ENCODE measurements at regions not wholly inside any gene's neighbourhood (a gene's known extent, or its start where the extent isn't known, plus 50 kb on each side); places are given as distances from the start of the nearest gene placed in this dataset.
"Not testable (repeated sequence)": the region's sequence is repeated elsewhere in the genome, so short reads cannot be mapped to it uniquely, and the experiment has no call there.

DNA sequence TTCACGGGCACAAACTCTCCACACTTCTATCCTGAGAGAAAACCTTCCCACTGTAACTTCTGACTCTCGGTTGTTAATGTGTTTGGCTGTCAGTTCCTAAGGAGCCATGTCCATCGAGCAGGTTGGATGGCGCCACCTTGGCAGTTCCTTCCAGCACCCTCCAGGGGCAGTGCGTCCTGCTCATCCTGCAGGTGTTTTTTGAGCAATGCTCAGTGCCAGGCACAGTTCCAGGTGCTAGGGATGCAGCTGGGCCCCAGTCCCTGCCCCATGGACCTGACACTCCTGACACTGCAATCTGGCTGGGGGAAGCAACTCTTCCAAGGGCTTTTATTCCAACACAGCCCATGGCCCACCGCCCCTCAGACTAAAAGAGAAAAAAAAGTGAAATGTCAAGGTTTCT lies 376.4 kb downstream of the PREX1 start:
- ChIA-PET POLR2A (ENCODE audit: partially characterized antibody) (no interaction called here), CTCF (ENCODE audit: partially characterized antibody) (no interaction called here)
- DNase-seq: no peak
- Mint-ChIP-seq H3K27me3 (peaks cover 5 to 21% of the 10 kb centered on the region in 2 donors), H3K27ac (no peak overlapping the region), H3K4me3 (no peak overlapping the region), H3K4me1 (peaks cover 0 to 1% (median 0%) of the 10 kb centered on the region in 4 donors), H3K36me3 (no peaks in the 10 kb centered on the region), H3K9me3 (peaks cover 0 to 3% (median 0%) of the 10 kb centered on the region in 8 donors)
- H3K9me3 ChIP-seq (ENCODE audit: control insufficient read depth in 1 of 2, low read length in 2 of 2): no peaks in the 10 kb centered on the region
- no peak overlapping the region for H3K27ac ChIP-seq (ENCODE audit: low read depth, low read length)
- H3K4me3 ChIP-seq (ENCODE audit: low read length in 2 of 2): no peak overlapping the region
- H3K27me3 ChIP-seq (ENCODE audit: insufficient read depth, low read length): no peaks in the 10 kb centered on the region
- H3K36me3 ChIP-seq (ENCODE audit: insufficient read depth, low read length): no peaks in the 10 kb centered on the region
- intact Hi-C loops (cut with micrococcal nuclease): no loop called here
- H3K4me1 ChIP-seq (ENCODE audit: insufficient read depth, low read length): no peaks in the 10 kb centered on the region

DNA sequence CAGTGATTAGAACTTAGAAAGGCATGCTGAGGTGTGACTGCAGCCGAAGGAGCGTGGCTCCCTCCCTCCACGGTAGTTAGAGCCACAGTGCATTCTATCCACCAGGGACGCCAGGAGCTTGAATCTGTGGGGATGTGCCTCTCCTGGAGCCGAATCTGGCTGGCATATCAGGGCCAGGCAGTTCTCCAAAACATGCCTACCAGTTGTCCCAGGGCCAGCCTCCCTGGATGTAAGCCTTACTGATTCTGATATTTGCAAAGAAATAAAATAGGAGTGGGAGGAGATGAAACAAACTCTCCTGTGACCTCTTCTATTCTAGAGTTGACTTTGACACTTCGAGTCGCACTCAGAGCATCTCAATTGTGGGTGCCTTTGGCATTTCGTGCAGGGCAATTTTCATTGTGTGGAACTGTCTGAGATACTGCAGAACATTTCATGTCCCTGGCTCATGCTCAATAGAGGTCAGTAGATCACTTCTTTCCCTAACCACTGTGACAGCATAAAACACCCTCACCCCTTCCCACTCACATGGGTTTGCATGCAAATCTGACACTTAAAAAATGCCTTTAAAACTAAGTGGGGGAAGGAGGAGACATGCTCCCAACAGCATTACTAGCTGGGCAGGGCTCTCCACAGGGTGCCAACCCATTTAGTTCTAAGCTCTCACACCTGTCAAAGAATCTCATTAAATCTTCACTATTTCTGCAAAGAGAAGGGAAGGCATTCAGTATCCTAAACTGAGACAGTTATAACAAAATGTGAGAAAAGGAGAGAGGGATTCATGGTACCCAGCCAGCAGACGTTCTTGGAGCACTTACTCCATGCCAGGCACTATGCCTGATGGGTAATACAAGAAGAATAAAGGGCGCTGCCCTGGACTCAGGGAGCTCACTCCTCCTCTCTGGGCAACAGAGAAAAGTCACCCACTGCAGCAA lies 378.9 kb downstream of the PREX1 start:
- H3K4me1 ChIP-seq (ENCODE audit: insufficient read depth, low read length): no peaks in the 10 kb centered on the region
- peaks cover 6 to 16% of the 10 kb centered on the region in 2 donors for H3K27me3 Mint-ChIP-seq
- no peak for DNase-seq
- H3K9me3 ChIP-seq (ENCODE audit: control insufficient read depth in 1 of 2, low read length in 2 of 2): peaks cover 0 to 4% of the 10 kb centered on the region in 2 donors
- H3K27ac ChIP-seq (ENCODE audit: low read depth, low read length): no peak overlapping the region
- ChIA-PET POLR2A (ENCODE audit: partially characterized antibody) (no interaction called here), CTCF (ENCODE audit: partially characterized antibody) (no interaction called here)
- H3K27ac Mint-ChIP-seq: no peak overlapping the region
- H3K27me3 ChIP-seq (ENCODE audit: insufficient read depth, low read length): no peaks in the 10 kb centered on the region
- no peaks in the 10 kb centered on the region for H3K36me3 ChIP-seq (ENCODE audit: insufficient read depth, low read length)
- no peak overlapping the region for H3K4me3 ChIP-seq (ENCODE audit: low read length in 2 of 2)
- H3K36me3 Mint-ChIP-seq: peaks cover 0 to 3% of the 10 kb centered on the region in 2 donors
- H3K9me3 Mint-ChIP-seq: peaks cover 3 to 16% (median 11%) of the 10 kb centered on the region in 8 donors
- intact Hi-C loops (cut with micrococcal nuclease): no loop called here
- H3K4me1 Mint-ChIP-seq: peaks cover 0 to 1% (median 0%) of the 10 kb centered on the region in 4 donors
- H3K4me3 Mint-ChIP-seq: no peak overlapping the region

DNA sequence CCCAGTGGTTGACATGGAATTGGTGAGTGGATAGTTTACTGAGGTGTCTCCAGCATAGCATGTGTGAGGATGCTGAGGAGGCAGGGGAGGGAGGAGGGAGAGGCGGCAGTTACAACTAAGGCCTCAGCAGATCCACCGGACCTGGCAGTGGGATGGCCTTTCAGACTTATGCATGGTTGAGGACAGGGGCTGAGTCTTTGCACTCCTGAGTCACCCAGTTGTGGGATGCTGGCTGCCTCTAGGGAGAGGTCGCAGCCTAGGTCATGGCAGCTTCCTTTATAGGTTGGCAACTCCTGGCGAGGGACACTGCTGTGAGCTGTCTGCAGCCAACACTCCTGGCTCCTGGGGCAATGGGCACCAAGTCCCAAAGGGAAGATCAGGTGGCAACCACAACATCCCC lies 380.3 kb downstream of the PREX1 start:
- Mint-ChIP-seq H3K9me3 (peaks cover 4 to 27% (median 18%) of the 10 kb centered on the region in 8 donors), H3K4me3 (no peak overlapping the region), H3K36me3 (peaks cover 0 to 3% of the 10 kb centered on the region in 2 donors), H3K4me1 (peaks cover 0 to 1% (median 0%) of the 10 kb centered on the region in 4 donors), H3K27ac (no peak overlapping the region), H3K27me3 (peaks cover 5 to 12% of the 10 kb centered on the region in 2 donors)
- Histone ChIP-seq H3K4me1 (ENCODE audit: insufficient read depth, low read length) (no peaks in the 10 kb centered on the region), H3K4me3 (ENCODE audit: low read length in 2 of 2) (no peak overlapping the region), H3K36me3 (ENCODE audit: insufficient read depth, low read length) (no peaks in the 10 kb centered on the region), H3K9me3 (ENCODE audit: control insufficient read depth in 1 of 2, low read length in 2 of 2) (peaks cover 0 to 4% of the 10 kb centered on the region in 2 donors), H3K27ac (ENCODE audit: low read depth, low read length) (no peak overlapping the region), H3K27me3 (ENCODE audit: insufficient read depth, low read length) (no peaks in the 10 kb centered on the region)
- ChIA-PET CTCF (ENCODE audit: partially characterized antibody) (no interaction called here), POLR2A (ENCODE audit: partially characterized antibody) (no interaction called here)
- intact Hi-C loops (cut with micrococcal nuclease): no loop called here
- DNase-seq: no peak

DNA sequence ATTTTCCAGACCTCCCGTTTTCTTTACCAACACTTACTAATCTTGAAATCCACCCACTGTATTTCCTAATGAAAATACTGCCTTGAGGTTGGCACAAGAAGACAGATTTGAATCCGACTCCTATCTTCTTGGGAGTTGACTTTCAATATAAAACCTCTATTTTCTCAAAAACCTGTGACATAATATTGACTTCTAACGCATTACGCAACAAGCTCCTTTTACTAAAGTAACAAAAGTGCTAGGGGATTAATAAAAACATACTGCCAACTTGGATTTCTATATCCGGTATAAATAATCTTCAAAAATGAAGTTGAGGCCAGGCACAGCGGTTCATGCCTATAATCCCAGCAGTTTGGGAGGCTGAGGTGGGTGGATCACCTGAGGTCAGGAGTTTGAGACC lies 382.0 kb downstream of the PREX1 start:
- peaks cover 4 to 30% (median 18%) of the 10 kb centered on the region in 8 donors for H3K9me3 Mint-ChIP-seq
- Histone ChIP-seq H3K9me3 (ENCODE audit: control insufficient read depth in 1 of 2, low read length in 2 of 2) (peaks cover 0 to 4% of the 10 kb centered on the region in 2 donors), H3K36me3 (ENCODE audit: insufficient read depth, low read length) (no peaks in the 10 kb centered on the region), H3K4me1 (ENCODE audit: insufficient read depth, low read length) (no peaks in the 10 kb centered on the region), H3K27ac (ENCODE audit: low read depth, low read length) (no peak overlapping the region), H3K27me3 (ENCODE audit: insufficient read depth, low read length) (no peaks in the 10 kb centered on the region), H3K4me3 (ENCODE audit: low read length in 2 of 2) (no peak overlapping the region)
- H3K27ac Mint-ChIP-seq: no peak overlapping the region
- H3K27me3 Mint-ChIP-seq: peaks cover 14 to 15% of the 10 kb centered on the region in 2 donors
- intact Hi-C loops (cut with micrococcal nuclease): no loop called here
- peaks cover 0 to 3% of the 10 kb centered on the region in 2 donors for H3K36me3 Mint-ChIP-seq
- CTCF ChIA-PET (ENCODE audit: partially characterized antibody): no interaction called here
- no peak for DNase-seq
- H3K4me1 Mint-ChIP-seq: peaks cover 0 to 1% (median 0%) of the 10 kb centered on the region in 4 donors
- H3K4me3 Mint-ChIP-seq: no peak overlapping the region
- POLR2A ChIA-PET (ENCODE audit: partially characterized antibody): no interaction called here

DNA sequence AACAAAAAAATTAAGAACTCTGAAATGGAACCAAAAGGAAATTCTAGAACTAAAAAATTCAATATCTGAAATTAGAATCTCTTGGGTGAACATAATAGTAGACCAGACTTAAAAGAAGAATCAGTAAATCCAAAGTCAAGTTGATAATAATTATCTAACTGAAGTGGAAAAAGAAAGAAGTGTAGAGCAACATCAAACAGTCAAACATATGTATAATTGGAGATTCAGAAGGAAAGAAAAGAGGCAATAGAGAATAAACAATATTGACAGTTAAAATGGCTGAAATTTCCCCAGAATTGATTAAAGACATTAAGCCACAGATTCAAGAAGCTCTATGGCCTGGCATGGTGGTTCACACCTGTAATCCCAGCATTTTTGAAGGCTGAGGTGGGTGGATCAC lies 383.6 kb downstream of the PREX1 start:
- Mint-ChIP-seq H3K4me1 (peaks cover 0 to 1% (median 0%) of the 10 kb centered on the region in 4 donors), H3K4me3 (no peak overlapping the region), H3K9me3 (peaks cover 4 to 31% (median 18%) of the 10 kb centered on the region in 8 donors), H3K27me3 (peaks cover 19% of the 10 kb centered on the region in 2 donors), H3K36me3 (peaks cover 0 to 3% of the 10 kb centered on the region in 2 donors), H3K27ac (no peak overlapping the region)
- H3K27ac ChIP-seq (ENCODE audit: low read depth, low read length): no peak overlapping the region
- no peaks in the 10 kb centered on the region for H3K27me3 ChIP-seq (ENCODE audit: insufficient read depth, low read length)
- POLR2A ChIA-PET (ENCODE audit: partially characterized antibody): no interaction called here
- CTCF ChIA-PET (ENCODE audit: partially characterized antibody): no interaction called here
- H3K4me3 ChIP-seq (ENCODE audit: low read length in 2 of 2): no peak overlapping the region
- H3K36me3 ChIP-seq (ENCODE audit: insufficient read depth, low read length): no peaks in the 10 kb centered on the region
- peaks cover 0 to 4% of the 10 kb centered on the region in 2 donors for H3K9me3 ChIP-seq (ENCODE audit: control insufficient read depth in 1 of 2, low read length in 2 of 2)
- intact Hi-C loops (cut with micrococcal nuclease): no loop called here
- no peak for DNase-seq
- H3K4me1 ChIP-seq (ENCODE audit: insufficient read depth, low read length): no peaks in the 10 kb centered on the region

DNA sequence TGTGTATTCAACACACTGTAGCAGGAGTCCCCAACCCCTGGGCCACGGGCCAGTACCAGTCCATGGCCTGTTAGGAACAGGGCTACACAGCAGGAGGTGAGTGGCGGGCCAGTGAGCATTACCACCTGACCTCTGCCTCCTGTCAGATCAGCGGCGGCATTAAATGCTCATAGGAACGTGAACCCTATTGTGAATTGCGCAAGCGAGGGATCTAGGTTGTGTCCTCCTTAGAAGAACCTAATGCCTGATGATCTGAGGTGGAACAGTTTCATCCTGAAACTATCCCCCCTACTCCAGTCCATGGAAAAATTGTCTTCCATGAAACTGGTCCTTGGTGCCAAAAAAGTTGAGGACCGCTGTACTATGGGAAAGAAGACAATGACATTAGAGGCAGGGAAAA lies 386.9 kb downstream of the PREX1 start:
- CTCF ChIA-PET (ENCODE audit: partially characterized antibody): no interaction called here
- peaks cover 6% of the 10 kb centered on the region for H3K27me3 ChIP-seq (ENCODE audit: insufficient read depth, low read length)
- H3K9me3 ChIP-seq (ENCODE audit: control insufficient read depth in 1 of 2, low read length in 2 of 2): peaks cover 0 to 4% of the 10 kb centered on the region in 2 donors
- no peak overlapping the region for H3K4me3 ChIP-seq (ENCODE audit: low read length in 2 of 2)
- intact Hi-C loops (cut with micrococcal nuclease): no loop called here
- no peaks in the 10 kb centered on the region for H3K36me3 ChIP-seq (ENCODE audit: insufficient read depth, low read length)
- H3K27ac Mint-ChIP-seq: no peak overlapping the region
- peaks cover 4 to 33% (median 22%) of the 10 kb centered on the region in 8 donors for H3K9me3 Mint-ChIP-seq
- no peaks in the 10 kb centered on the region for H3K4me1 ChIP-seq (ENCODE audit: insufficient read depth, low read length)
- POLR2A ChIA-PET (ENCODE audit: partially characterized antibody): no interaction called here
- H3K4me3 Mint-ChIP-seq: no peak overlapping the region
- DNase-seq: no peak
- no peak overlapping the region for H3K27ac ChIP-seq (ENCODE audit: low read depth, low read length)
- peaks cover 26 to 30% of the 10 kb centered on the region in 2 donors for H3K27me3 Mint-ChIP-seq
- H3K4me1 Mint-ChIP-seq: no peaks in the 10 kb centered on the region
- peaks cover 3 to 4% of the 10 kb centered on the region in 2 donors for H3K36me3 Mint-ChIP-seq

DNA sequence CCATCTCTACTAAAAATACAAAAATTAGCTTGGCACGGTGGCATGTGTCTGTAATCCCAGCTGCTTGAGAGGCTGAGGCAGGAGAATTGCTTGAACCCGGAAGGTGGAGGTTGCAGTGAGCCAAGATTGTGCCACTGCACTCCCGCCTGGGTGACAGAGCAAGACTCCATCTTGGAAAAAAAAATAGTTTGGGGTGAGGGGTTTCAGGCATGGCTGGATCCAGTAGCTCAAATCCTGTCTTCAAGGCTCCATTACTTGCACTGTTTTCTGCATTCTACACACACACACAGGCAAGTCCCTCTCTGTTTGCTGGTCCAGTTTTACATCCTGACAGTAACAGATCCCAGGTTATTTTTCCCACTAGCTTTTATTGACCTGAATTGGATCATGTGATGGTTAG lies 387.5 kb downstream of the PREX1 start:
- H3K4me3 ChIP-seq (ENCODE audit: low read length in 2 of 2); DNase-seq; H3K27ac ChIP-seq (ENCODE audit: low read depth, low read length); H3K36me3 ChIP-seq (ENCODE audit: insufficient read depth, low read length); POLR2A ChIA-PET (ENCODE audit: partially characterized antibody); H3K9me3 ChIP-seq (ENCODE audit: control insufficient read depth in 1 of 2, low read length in 2 of 2); intact Hi-C loops (cut with micrococcal nuclease); H3K4me1 ChIP-seq (ENCODE audit: insufficient read depth, low read length); H3K4me1 Mint-ChIP-seq; H3K36me3 Mint-ChIP-seq; CTCF ChIA-PET (ENCODE audit: partially characterized antibody); H3K27me3 ChIP-seq (ENCODE audit: insufficient read depth, low read length); H3K4me3 Mint-ChIP-seq; H3K27ac Mint-ChIP-seq: not testable (repeated sequence)
- peaks cover 4 to 30% (median 21%) of the 10 kb centered on the region in 8 donors for H3K9me3 Mint-ChIP-seq
- peaks cover 24 to 25% of the 10 kb centered on the region in 2 donors for H3K27me3 Mint-ChIP-seq
